ENCODE measurements at regions not wholly inside any gene's neighbourhood (a gene's known extent, or its start where the extent isn't known, plus 50 kb on each side); places are given as distances from the start of the nearest gene placed in this dataset.

DNA sequence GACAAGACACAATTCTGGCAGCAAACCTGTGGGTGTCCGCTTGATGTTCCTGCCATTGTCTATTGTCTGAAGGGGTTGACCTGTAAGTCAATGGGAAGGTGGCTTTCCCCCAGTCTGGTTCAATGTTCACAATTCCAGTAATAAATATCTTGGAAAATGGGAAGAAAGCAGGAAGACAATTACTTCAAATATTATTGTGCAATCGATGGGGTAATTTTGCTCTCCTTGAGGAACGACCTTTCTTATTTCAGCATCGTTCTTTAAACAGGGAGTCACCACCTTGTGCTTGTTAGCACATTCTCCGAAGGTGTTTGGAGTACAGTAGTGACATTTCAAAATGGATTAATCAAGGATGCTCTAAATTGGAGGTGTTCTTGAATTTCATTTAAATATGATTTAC lies 136.9 kb downstream of the BTBD3 start:
- DNase-seq (ENCODE audit: low spot score): no peak
- Histone ChIP-seq H3K9ac (ENCODE audit: low read depth in 1 of 2, low read length in 2 of 2) (no peak overlapping the region), H3K4me1 (ENCODE audit: control insufficient read depth in 4 of 4, insufficient read depth in 4 of 4, low read length in 3 of 4) (no peaks in the 10 kb centered on the region), H3K27ac (ENCODE audit: low read depth in 1 of 2, low read length in 2 of 2) (no peak overlapping the region), H3K36me3 (ENCODE audit: control insufficient read depth in 4 of 4, insufficient read depth in 3 of 4, low read depth in 1 of 4, low read length in 3 of 4) (no peaks in the 10 kb centered on the region), H3K27me3 (ENCODE audit: control insufficient read depth in 4 of 4, insufficient read depth in 4 of 4, low read length in 3 of 4) (no peaks in the 10 kb centered on the region), H3K9me3 (ENCODE audit: control insufficient read depth in 4 of 4, low read length in 3 of 4) (peaks cover 0 to 2% (median 0%) of the 10 kb centered on the region in 4 donors), H3K4me3 (ENCODE audit: low read depth in 1 of 3, low read length in 3 of 3) (no peak overlapping the region)
- 86% methylated on average over 5 of the region's 5 CpGs for WGBS
- no peak for TF ChIP-seq TAF1 (conservative IDR thresholded peaks at IDR 0.05)
- TF ChIP-seq, protein P1, sequence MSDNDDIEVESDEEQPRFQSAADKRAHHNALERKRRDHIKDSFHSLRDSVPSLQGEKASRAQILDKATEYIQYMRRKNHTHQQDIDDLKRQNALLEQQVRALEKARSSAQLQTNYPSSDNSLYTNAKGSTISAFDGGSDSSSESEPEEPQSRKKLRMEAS (IDR thresholded peaks at IDR 0.05): no peak
- TF ChIP-seq YY1 (IDR thresholded peaks at IDR 0.05): no peak
- no peak for TF ChIP-seq CTCF (IDR thresholded peaks at IDR 0.05; ENCODE audit: low read depth, low read length, missing input control)
- no peak for TF ChIP-seq FOXA1 (IDR thresholded peaks at IDR 0.05)
- no peak for TF ChIP-seq FOXA2 (IDR thresholded peaks at IDR 0.05)
- no peak for TF ChIP-seq SP1 (IDR thresholded peaks at IDR 0.05)
- TF ChIP-seq JUND (IDR thresholded peaks at IDR 0.05): no peak
- TF ChIP-seq, protein P2, sequence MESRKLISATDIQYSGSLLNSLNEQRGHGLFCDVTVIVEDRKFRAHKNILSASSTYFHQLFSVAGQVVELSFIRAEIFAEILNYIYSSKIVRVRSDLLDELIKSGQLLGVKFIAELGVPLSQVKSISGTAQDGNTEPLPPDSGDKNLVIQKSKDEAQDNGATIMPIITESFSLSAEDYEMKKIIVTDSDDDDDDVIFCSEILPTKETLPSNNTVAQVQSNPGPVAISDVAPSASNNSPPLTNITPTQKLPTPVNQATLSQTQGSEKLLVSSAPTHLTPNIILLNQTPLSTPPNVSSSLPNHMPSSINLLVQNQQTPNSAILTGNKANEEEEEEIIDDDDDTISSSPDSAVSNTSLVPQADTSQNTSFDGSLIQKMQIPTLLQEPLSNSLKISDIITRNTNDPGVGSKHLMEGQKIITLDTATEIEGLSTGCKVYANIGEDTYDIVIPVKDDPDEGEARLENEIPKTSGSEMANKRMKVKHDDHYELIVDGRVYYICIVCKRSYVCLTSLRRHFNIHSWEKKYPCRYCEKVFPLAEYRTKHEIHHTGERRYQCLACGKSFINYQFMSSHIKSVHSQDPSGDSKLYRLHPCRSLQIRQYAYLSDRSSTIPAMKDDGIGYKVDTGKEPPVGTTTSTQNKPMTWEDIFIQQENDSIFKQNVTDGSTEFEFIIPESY (IDR thresholded peaks at IDR 0.05): no peak
- TF ChIP-seq GABPA (IDR thresholded peaks at IDR 0.05 in 1 of 2, conservative IDR thresholded peaks at IDR 0.05 in 1 of 2): no peak
- TF ChIP-seq NR2F2 (IDR thresholded peaks at IDR 0.05): no peak
- TF ChIP-seq EGR1 (IDR thresholded peaks at IDR 0.05; ENCODE audit: low read depth in 2 of 2): no peak
- no peak for TF ChIP-seq HNF4G (IDR thresholded peaks at IDR 0.05)
- TF ChIP-seq, protein P3, sequence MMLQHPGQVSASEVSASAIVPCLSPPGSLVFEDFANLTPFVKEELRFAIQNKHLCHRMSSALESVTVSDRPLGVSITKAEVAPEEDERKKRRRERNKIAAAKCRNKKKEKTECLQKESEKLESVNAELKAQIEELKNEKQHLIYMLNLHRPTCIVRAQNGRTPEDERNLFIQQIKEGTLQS (IDR thresholded peaks at IDR 0.05): no peak
- no peak for TF ChIP-seq HNF4A (conservative IDR thresholded peaks at IDR 0.05)
- TF ChIP-seq RXRA (IDR thresholded peaks at IDR 0.05): no peak
- TF ChIP-seq RAD21 (IDR thresholded peaks at IDR 0.05): no peak

GRCh38 chr20:12055161-12055560 lies 137.5 kb downstream of the BTBD3 start:
- DNase-seq (ENCODE audit: low spot score): no peak
- Histone ChIP-seq H3K4me1 (ENCODE audit: control insufficient read depth in 4 of 4, insufficient read depth in 4 of 4, low read length in 3 of 4) (no peaks in the 10 kb centered on the region), H3K27ac (ENCODE audit: low read depth in 1 of 2, low read length in 2 of 2) (no peak overlapping the region), H3K4me3 (ENCODE audit: low read depth in 1 of 3, low read length in 3 of 3) (no peak overlapping the region), H3K9ac (ENCODE audit: low read depth in 1 of 2, low read length in 2 of 2) (no peak overlapping the region), H3K36me3 (ENCODE audit: control insufficient read depth in 4 of 4, insufficient read depth in 3 of 4, low read depth in 1 of 4, low read length in 3 of 4) (no peaks in the 10 kb centered on the region), H3K27me3 (ENCODE audit: control insufficient read depth in 4 of 4, insufficient read depth in 4 of 4, low read length in 3 of 4) (no peaks in the 10 kb centered on the region), H3K9me3 (ENCODE audit: control insufficient read depth in 4 of 4, low read length in 3 of 4) (peaks cover 0 to 2% (median 0%) of the 10 kb centered on the region in 4 donors)
- WGBS: 84% methylated on average over 3 of the region's 3 CpGs
- no peak for TF ChIP-seq EGR1 (IDR thresholded peaks at IDR 0.05; ENCODE audit: low read depth in 2 of 2)
- TF ChIP-seq, protein P1 (IDR thresholded peaks at IDR 0.05): no peak
- no peak for TF ChIP-seq FOXA1 (IDR thresholded peaks at IDR 0.05)
- no peak for TF ChIP-seq FOXA2 (IDR thresholded peaks at IDR 0.05)
- no peak for TF ChIP-seq HNF4A (conservative IDR thresholded peaks at IDR 0.05)
- TF ChIP-seq GABPA (IDR thresholded peaks at IDR 0.05 in 1 of 2, conservative IDR thresholded peaks at IDR 0.05 in 1 of 2): no peak
- TF ChIP-seq CTCF (IDR thresholded peaks at IDR 0.05; ENCODE audit: low read depth, low read length, missing input control): no peak
- no peak for TF ChIP-seq NR2F2 (IDR thresholded peaks at IDR 0.05)
- no peak for TF ChIP-seq SP1 (IDR thresholded peaks at IDR 0.05)
- no peak for TF ChIP-seq YY1 (IDR thresholded peaks at IDR 0.05)
- no peak for TF ChIP-seq HNF4G (IDR thresholded peaks at IDR 0.05)
- TF ChIP-seq RAD21 (IDR thresholded peaks at IDR 0.05): no peak
- no peak for TF ChIP-seq REST (IDR thresholded peaks at IDR 0.05)
